SK-N-MC (cell line): ENCODE measurements at regions not wholly inside any gene's neighbourhood (a gene's known extent, or its start where the extent isn't known, plus 50 kb on each side); places are given as distances from the start of the nearest gene placed in this dataset.

Experiments
- FOXP2 ChIP-seq: optimal IDR thresholded peaks from 2 replicates; pipeline ENCODE3; 2011; ENCODE audit warnings: mild to moderate bottlenecking, moderate library complexity; ENCODE audit not compliant: insufficient read depth; ENCODE audit errors: extremely low read length, control extremely low read depth
- POLR2AphosphoS5 ChIP-seq: IDR thresholded peaks from 2 replicates; pipeline ENCODE4 v1.6.1; 2012; ENCODE audit warnings: mild to moderate bottlenecking, low read depth, low read length, borderline replicate concordance

DNA sequence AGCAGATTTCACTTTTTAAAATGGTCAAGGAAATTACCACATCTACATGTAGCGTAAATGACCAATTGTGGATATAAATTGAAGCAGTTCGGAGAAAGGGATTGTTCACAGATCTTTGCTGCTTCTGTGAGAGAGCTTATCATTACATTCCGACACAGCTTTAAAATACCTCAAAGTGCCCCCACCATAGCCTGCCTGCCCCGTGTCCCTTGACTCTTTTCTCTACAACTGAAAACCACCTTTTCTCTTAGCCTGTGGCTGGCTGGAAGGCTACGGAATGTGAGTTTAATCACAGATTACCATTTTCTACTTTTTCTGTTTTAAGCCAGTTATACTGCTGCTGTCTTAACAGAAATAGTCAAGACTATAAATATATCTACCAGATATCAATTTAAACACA, 347.2 kb upstream of the MAP3K7 start:
- TF ChIP-seq POLR2AphosphoS5: no peak
- no peak for TF ChIP-seq FOXP2
